CD14-positive monocyte (primary cell): ENCODE measurements at regions not wholly inside any gene's neighbourhood (a gene's known extent, or its start where the extent isn't known, plus 50 kb on each side); places are given as distances from the start of the nearest gene placed in this dataset.
"Not testable (repeated sequence)": the region's sequence is repeated elsewhere in the genome, so short reads cannot be mapped to it uniquely, and the experiment has no call there.

ENCODE experiments used
- DNase-seq, 3 donors: peaks; one replicate each; pipeline ENCODE4 v3.0.0-alpha.2; 2011 to 2022
- H2AFZ ChIP-seq: 2 replicates; pipeline ENCODE4 v1.6.0; 2012; ENCODE audit warnings: mild to moderate bottlenecking, low read depth, low read length, inconsistent platforms; ENCODE audit not compliant: insufficient read depth, poor library complexity, severe bottlenecking
- H3K27ac ChIP-seq, 2 donors: 1 replicate in 1 of 2; 2 replicates in 1 of 2; pipeline ENCODE4 v1.5.1; 2012 to 2013; ENCODE audit warnings: low read length in 2 of 2, control low read depth in 1 of 2, inconsistent platforms in 1 of 2, low read depth in 1 of 2, mild to moderate bottlenecking in 1 of 2
- H3K27me3 ChIP-seq, 2 donors: one replicate each; pipeline versions ENCODE4 v1.6.0 to v1.6.1; 2011 to 2013; ENCODE audit warnings: low read length in 2 of 2; ENCODE audit not compliant: control insufficient read depth in 2 of 2, insufficient read depth in 2 of 2
- H3K36me3 ChIP-seq, 2 donors: replicated peaks in 1 of 2; 1 replicate in 1 of 2; 2 replicates in 1 of 2; pipeline versions ENCODE4 v1.5.1 to v1.6.1; 2012 to 2013; ENCODE audit warnings: low read length in 2 of 2, control low read depth in 1 of 2, inconsistent platforms in 1 of 2, mild to moderate bottlenecking in 1 of 2; ENCODE audit not compliant: insufficient read depth in 2 of 2, control insufficient read depth in 1 of 2
- H3K4me1 ChIP-seq, 2 donors: 1 replicate in 1 of 2; 2 replicates in 1 of 2; pipeline versions ENCODE4 v1.5.1 to v1.6.1; 2012 to 2013; ENCODE audit warnings: low read length in 2 of 2, control low read depth in 1 of 2, inconsistent platforms in 1 of 2, mild to moderate bottlenecking in 1 of 2, moderate library complexity in 1 of 2; ENCODE audit not compliant: insufficient read depth in 2 of 2, control insufficient read depth in 1 of 2
- H3K4me2 ChIP-seq: replicated peaks from 2 replicates; pipeline ENCODE3; 2012; ENCODE audit warnings: low read length, moderate library complexity, mild to moderate bottlenecking; ENCODE audit not compliant: poor library complexity, severe bottlenecking; ENCODE audit errors: extremely low read depth
- H3K4me3 ChIP-seq, 3 experiments: fragments of 200-600 bp in 1 of 3; sonication (generic) in 1 of 3; replicated peaks in 1 of 3; 1 replicate in 2 of 3; 2 replicates in 1 of 3; pipeline ENCODE4 v1.5.1; 2011 to 2013; ENCODE audit warnings: low read length in 3 of 3, mild to moderate bottlenecking in 3 of 3, control low read depth in 2 of 3, low read depth in 2 of 3, inconsistent platforms in 1 of 3, moderate library complexity in 1 of 3
- H3K79me2 ChIP-seq: 2 replicates; pipeline ENCODE4 v1.6.0; 2012; ENCODE audit warnings: mild to moderate bottlenecking, control low read depth, inconsistent platforms, low read length, moderate library complexity; ENCODE audit not compliant: insufficient read depth
- H3K9ac ChIP-seq: 2 replicates; pipeline ENCODE4 v1.6.0; 2017; ENCODE audit warnings: low read length, mild to moderate bottlenecking; ENCODE audit not compliant: insufficient read depth, poor library complexity, severe bottlenecking
- H3K9me3 ChIP-seq, 2 donors: replicated peaks in 1 of 2; 1 replicate in 1 of 2; 2 replicates in 1 of 2; pipeline versions ENCODE4 v1.5.1 to v1.6.1; 2012 to 2013; ENCODE audit warnings: low read length in 2 of 2, control low read depth in 1 of 2; ENCODE audit not compliant: control insufficient read depth in 1 of 2, insufficient read depth in 1 of 2
- H4K20me1 ChIP-seq: 2 replicates; pipeline ENCODE4 v1.6.0; 2012; ENCODE audit warnings: mild to moderate bottlenecking, low read length, control low read depth, moderate library complexity; ENCODE audit not compliant: insufficient read depth
- H3K27ac Mint-ChIP-seq, 7 donors: one replicate each; pipeline ENCODE4 v1.8.0; 2020; ENCODE audit warnings: mild to moderate bottlenecking in 7 of 7, mixed read lengths in 7 of 7, moderate library complexity in 6 of 7, inconsistent platforms in 2 of 7
- H3K27me3 Mint-ChIP-seq, 3 donors: one replicate each; pipeline ENCODE4 v1.8.0; 2021 to 2022; ENCODE audit warnings: low read depth in 3 of 3, mild to moderate bottlenecking in 3 of 3, mixed read lengths in 3 of 3, moderate library complexity in 3 of 3, inconsistent platforms in 1 of 3
- H3K36me3 Mint-ChIP-seq, 2 donors: one replicate each; pipeline ENCODE4 v1.8.0; 2020; ENCODE audit warnings: mixed read lengths in 2 of 2, inconsistent platforms in 1 of 2, mild to moderate bottlenecking in 1 of 2
- H3K4me1 Mint-ChIP-seq: one replicate; pipeline ENCODE4 v1.8.0; 2020; ENCODE audit warnings: mild to moderate bottlenecking, mixed read lengths
- H3K4me3 Mint-ChIP-seq, 2 donors: one replicate each; pipeline ENCODE4 v1.8.0; 2020; ENCODE audit warnings: mild to moderate bottlenecking in 2 of 2, mixed read lengths in 2 of 2, moderate library complexity in 1 of 2
- H3K9me3 Mint-ChIP-seq, 7 donors: one replicate each; pipeline ENCODE4 v1.8.0; 2020 to 2022; ENCODE audit warnings: mixed read lengths in 7 of 7, mild to moderate bottlenecking in 6 of 7, moderate library complexity in 6 of 7, inconsistent platforms in 2 of 7
- WGBS: methylation state at CpG from one replicate; pipeline ENCODE4 v1.1.5; 2013; ENCODE audit warnings: missing lambda C conversion rate; ENCODE audit not compliant: insufficient coverage; 5-methylcytosine and 5-hydroxymethylcytosine counted together
- intact Hi-C, 2 donors: fragments of 100-400 bp; cut with micrococcal nuclease; formaldehyde crosslinking; loops; one replicate each; pipeline versions ENCODE4 v1.15.0 to v1.15.1; 2023

GRCh38 chr22:16681290-16681689 lies 88.7 kb upstream of the CCT8L2 start:
- H3K9ac ChIP-seq, H3K4me3 Mint-ChIP-seq, H3K36me3 ChIP-seq, H3K9me3 ChIP-seq, H3K27ac ChIP-seq, H3K4me2 ChIP-seq, H4K20me1 ChIP-seq, H2AFZ ChIP-seq, H3K79me2 ChIP-seq, H3K4me3 ChIP-seq, H3K36me3 Mint-ChIP-seq, H3K27me3 ChIP-seq, DNase-seq, H3K4me1 Mint-ChIP-seq, intact Hi-C loops, H3K27me3 Mint-ChIP-seq, H3K27ac Mint-ChIP-seq, H3K9me3 Mint-ChIP-seq, H3K4me1 ChIP-seq: not testable (repeated sequence)
- no CpG with 5 or more reads among the region's 1 CpG for WGBS

GRCh38 chr22:16680209-16680899 lies 87.7 kb upstream of the CCT8L2 start:
- intact Hi-C loops, H3K27me3 Mint-ChIP-seq: not testable (repeated sequence)
- WGBS: no CpG with 5 or more reads among the region's 4 CpGs

GRCh38 chr22:16679191-16679834 lies 86.7 kb upstream of the CCT8L2 start:
- H3K4me1 Mint-ChIP-seq, H3K9me3 ChIP-seq, H3K4me3 Mint-ChIP-seq, H3K79me2 ChIP-seq, H3K27me3 Mint-ChIP-seq, H3K4me2 ChIP-seq, intact Hi-C loops, H3K36me3 Mint-ChIP-seq, H4K20me1 ChIP-seq, H3K9ac ChIP-seq, H3K27me3 ChIP-seq, H3K36me3 ChIP-seq, H3K27ac ChIP-seq, H3K4me3 ChIP-seq, H3K4me1 ChIP-seq, H3K9me3 Mint-ChIP-seq, H2AFZ ChIP-seq, DNase-seq: not testable (repeated sequence)
- peak overlapping the region in 1 of 7 donors; percentile 11 for H3K27ac Mint-ChIP-seq
- 38% methylated on average over 1 of the region's 5 CpGs for WGBS

More at GRCh38 chr22:16680209-16680899, 87.7 kb upstream of the CCT8L2 start:
- peak overlapping the region; percentile 4 for H2AFZ ChIP-seq
- H3K4me3 ChIP-seq, H3K9me3 ChIP-seq, H3K9me3 Mint-ChIP-seq, H3K4me3 Mint-ChIP-seq, H3K27me3 ChIP-seq, DNase-seq, H3K9ac ChIP-seq, H3K36me3 Mint-ChIP-seq, H3K4me1 ChIP-seq, H3K27ac ChIP-seq, H3K27ac Mint-ChIP-seq, H4K20me1 ChIP-seq, H3K4me1 Mint-ChIP-seq, H3K79me2 ChIP-seq, H3K4me2 ChIP-seq, H3K36me3 ChIP-seq: not testable (repeated sequence)

- H3K9me3 ChIP-seq, H3K4me1 Mint-ChIP-seq, H3K27ac Mint-ChIP-seq, H2AFZ ChIP-seq, H3K4me1 ChIP-seq, DNase-seq, H3K79me2 ChIP-seq, H3K27me3 ChIP-seq, intact Hi-C loops, H3K4me3 ChIP-seq, H3K36me3 Mint-ChIP-seq, H3K36me3 ChIP-seq, H3K4me3 Mint-ChIP-seq, H4K20me1 ChIP-seq, H3K4me2 ChIP-seq, H3K27me3 Mint-ChIP-seq, H3K9ac ChIP-seq, H3K9me3 Mint-ChIP-seq, H3K27ac ChIP-seq: not testable (repeated sequence)
- 89% methylated on average over 3 of the region's 5 CpGs for WGBS
Measured at GRCh38 chr22:16673433-16673832, 80.8 kb upstream of the CCT8L2 start.
